Middle frontal gyrus (tissue), 1 donor: ENCODE measurements at regions not wholly inside any gene's neighbourhood (a gene's known extent, or its start where the extent isn't known, plus 50 kb on each side); places are given as distances from the start of the nearest gene placed in this dataset.

ENCODE experiments used
- DNase-seq: peaks from one replicate; pipeline ENCODE4 v3.0.0-alpha.2; 2015; ENCODE audit warnings: low spot score; ENCODE audit errors: extremely low spot score

DNA sequence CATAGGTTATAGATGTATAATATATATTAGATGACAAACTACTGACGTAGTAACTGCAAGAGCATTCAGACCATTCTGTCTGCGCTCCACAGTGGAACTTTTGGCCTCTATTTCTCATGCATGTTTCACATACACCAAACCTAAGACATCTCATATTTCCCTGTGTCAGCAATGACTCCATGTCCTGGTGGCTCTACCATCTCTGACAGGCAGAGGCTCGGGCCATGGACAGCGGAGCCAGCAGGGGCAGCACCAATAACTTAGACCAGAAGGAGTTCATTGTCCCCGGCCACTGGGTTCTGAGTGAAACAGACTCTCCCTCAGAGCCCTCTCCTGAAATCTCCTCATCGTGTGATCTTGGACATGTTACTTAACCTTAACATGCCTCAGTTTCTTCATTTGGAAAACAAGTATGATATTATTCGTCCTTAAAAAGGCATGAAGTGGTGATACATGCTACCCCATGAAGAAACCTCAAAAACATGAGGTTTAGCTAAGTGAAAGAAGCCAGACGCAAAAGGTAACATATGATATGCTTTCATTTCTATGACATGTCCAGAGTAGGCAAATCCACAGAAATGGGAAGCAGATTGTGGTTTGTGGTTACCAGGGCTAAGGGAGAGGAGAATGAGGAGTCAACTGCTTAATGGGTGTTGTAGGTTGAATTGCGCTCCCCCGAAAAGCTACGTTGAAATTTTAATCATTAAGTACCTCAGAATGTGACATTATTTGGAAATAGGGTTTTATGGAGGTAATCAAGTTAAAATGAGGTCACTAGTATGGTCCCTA lies 564.0 kb upstream of the JARID2 start:
- no peak for DNase-seq

DNA sequence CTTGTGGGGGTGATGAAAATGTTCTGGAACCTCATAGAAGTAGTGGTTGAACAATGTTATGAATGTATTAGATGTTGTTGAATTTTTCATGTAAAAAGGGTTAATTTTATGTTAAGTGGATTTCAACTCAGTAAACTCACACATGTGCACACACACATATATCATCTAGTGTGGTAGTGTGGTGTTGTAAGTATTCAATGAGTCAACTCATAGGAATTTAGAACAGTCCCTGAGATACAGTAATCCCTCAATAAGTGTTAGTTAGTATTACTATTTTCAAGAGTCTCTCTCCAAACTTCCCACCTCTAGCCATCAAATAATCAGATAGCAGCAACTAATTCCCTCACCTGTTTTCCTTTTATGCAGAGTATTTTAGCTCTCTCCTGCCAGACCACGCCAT lies 563.1 kb upstream of the JARID2 start:
- DNase-seq = no peak

DNA sequence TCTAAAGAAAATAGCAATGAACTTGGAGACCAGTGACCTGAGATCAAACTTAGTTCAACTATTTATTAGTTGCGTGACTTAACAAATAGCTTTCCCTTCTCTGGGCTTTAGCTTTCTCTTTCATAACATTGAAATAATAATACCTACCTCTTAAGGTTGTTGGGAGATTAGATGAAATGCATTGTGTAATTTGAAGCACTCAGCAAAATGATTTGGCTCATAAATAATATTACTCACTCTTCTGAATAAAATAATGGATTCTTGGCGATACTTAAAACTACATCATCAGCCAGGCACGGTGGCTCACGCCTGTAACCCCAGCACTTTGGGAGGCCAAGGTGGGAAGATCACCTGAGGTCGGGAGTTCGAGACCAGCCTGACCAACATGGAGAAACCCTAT lies 556.2 kb upstream of the JARID2 start:
- no peak for DNase-seq

GRCh38 chr6:14690120-14691056 lies 555.5 kb upstream of the JARID2 start:
- no peak for DNase-seq

DNA sequence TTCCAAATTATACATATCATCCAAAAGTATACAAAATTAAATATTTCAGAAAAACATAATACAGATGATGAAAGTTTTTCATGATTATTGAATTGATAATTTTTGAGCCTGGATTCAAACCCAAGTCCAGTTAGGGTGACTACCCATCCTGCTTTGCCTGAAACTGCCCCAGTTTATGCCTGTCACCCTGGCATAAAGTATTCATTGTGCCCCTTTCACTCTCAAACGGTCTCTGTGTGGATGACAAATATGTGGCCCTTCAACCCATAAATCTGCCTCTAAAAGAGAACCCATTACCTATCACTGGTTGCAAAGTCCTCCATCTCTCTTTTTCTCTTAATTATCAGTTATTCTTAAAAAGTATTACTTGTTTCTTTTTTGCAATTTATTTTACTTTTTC lies 553.7 kb upstream of the JARID2 start:
- DNase-seq = no peak

DNA sequence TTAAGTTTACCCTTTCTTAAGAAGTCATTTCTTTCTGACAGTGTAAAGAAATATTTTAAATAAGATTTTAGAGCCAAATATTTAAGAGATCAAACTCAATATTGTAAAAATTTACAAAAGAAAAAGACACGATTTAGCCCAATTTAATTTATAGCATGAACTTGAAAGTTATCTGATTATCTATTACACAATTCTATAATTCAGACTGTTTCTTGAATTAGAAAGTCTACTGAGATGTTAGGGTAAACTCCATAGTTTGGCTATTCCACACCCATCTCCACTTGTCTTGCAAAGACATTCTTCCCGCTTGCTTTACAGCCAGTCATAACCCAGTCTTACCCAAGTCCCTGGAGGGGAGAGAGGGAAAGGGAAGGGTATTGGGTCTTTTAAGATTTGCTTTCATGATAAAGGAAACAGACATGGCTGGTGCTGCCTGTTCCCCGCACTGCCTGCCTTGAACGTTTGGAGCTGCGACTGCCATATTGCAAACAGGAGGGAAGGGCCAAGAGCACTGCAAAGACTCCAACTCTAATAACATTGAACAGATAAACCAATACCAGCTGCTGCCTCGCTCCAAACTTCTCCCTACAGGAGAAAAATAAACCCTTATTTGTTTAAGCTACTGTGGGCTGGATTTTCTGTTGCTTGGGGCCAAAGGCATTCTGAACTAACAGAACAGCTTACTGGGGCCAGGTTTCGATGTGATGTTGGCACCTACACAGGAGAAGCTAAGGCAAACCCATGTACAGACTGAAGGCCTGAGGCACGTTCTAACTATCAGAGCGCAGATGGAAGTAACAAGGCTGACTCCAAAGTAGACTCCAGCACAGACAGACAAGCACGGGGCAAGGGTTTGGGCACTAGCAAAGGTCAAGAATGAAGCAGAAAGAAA lies 552.3 kb upstream of the JARID2 start:
- DNase-seq = no peak

GRCh38 chr6:14694308-14694707 lies 551.6 kb upstream of the JARID2 start:
- no peak for DNase-seq

GRCh38 chr6:14695579-14695978 lies 550.3 kb upstream of the JARID2 start:
- no peak for DNase-seq

DNA sequence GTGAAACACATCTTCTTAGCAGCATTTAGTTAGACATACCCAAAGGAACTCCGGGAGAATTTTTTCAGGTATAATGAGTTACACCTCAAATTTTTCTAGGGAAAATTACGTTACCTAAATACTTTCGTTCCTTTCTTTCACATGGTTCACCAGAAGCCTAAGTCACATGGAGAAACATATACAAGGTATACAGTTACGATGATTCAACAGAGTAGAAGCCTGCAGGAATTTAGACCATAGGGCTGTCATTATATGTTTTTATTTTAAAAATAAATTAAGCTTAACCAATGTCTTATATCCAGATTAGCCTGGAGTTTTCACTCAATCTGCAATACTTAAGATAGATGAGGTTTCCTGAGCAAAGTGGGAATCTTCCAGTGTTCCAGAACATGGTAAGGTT lies 549.5 kb upstream of the JARID2 start:
- DNase-seq = no peak

DNA sequence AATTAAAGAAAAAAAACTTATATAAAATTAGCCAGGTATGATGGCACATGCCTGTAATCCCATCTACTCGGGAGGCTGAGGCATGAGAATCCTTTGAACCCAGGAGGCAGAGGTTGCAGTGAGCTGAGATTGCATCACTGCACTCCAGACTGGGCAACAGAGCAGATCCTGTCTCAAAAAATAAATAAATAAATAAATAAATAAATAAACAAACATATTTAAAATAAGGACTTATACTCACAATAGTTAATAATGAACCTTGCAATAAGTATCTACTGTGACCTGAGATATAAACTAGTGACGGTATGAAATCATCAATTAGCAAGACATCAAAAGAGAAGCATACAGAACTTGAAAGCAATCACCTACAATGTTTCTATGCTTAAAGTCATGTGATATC lies 548.4 kb upstream of the JARID2 start:
- no peak for DNase-seq

- no peak for DNase-seq
Observed at GRCh38 chr6:14699803-14700601, 545.9 kb upstream of the JARID2 start.

GRCh38 chr6:14701946-14702345 lies 543.9 kb upstream of the JARID2 start:
- DNase-seq = no peak

GRCh38 chr6:14702678-14703077 lies 543.2 kb upstream of the JARID2 start:
- no peak for DNase-seq

- DNase-seq = no peak
Observed at GRCh38 chr6:14703586-14703985, 542.3 kb upstream of the JARID2 start.

GRCh38 chr6:14704383-14705271 lies 541.2 kb upstream of the JARID2 start:
- no peak for DNase-seq

GRCh38 chr6:14705841-14706377 lies 540.0 kb upstream of the JARID2 start:
- no peak for DNase-seq

DNA sequence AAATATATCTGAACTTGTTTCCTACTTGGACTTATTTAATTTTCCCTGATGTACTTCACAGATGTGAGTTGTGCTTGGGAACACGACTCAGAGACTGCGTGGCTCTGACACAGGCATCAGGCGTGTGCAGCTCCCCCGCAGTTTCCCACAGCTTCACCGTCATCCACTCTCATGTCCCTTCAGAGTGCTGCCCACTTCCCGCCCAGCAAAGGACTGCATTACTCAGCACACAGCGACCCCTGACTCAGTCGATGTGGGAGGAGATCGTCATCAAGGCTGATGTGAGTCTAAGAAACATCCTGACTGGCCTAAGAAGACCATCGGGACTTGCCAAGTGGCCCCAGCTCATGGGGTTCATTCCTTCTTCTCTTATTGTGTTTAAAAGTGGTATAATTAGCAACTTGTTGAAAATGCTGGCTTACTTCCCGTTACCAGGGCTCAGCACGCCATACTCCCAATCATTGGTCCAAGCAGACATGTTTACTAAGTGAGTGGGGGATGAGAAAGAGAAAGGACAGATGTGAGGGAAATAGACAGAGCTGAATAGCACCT lies 539.4 kb upstream of the JARID2 start:
- DNase-seq = peak; percentile 24

- no peak for DNase-seq
Observed at GRCh38 chr6:14707276-14707675, 538.6 kb upstream of the JARID2 start.

DNA sequence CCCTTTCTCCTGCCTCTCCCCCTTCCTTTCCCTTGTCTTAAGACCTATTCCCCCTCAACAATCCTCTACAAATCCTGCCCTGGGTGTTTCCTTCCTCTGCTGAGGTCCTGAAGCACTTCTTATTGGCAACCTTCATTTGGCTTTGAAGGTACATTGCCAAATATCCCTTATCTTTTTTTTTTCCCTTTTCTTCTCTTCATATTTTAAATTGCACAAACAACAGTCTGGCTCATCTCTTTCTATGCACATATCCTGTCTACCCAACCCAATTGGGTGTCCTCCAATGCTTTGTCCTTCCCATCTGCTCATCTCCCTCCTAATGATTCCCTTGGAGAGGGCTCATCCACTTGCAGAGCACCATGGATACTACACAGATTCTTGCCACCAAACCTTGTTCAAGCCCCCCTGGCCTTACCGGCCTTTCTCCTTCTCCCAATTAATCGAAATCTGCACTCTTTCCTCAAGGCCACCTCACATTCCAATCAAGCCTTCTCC lies 537.9 kb upstream of the JARID2 start:
- no peak for DNase-seq
